Hepatocyte (in vitro differentiated cells): ENCODE measurements at regions not wholly inside any gene's neighbourhood (a gene's known extent, or its start where the extent isn't known, plus 50 kb on each side); places are given as distances from the start of the nearest gene placed in this dataset.

ENCODE experiments used
- DNase-seq: peaks from one replicate; pipeline ENCODE4 v3.0.0-alpha.2; 2016; ENCODE audit warnings: low spot score
- H2AFZ ChIP-seq: fragments of 200-600 bp; sonication (generic); 2 replicates; pipeline ENCODE4 v1.6.0; 2016; ENCODE audit warnings: antibody characterized with exemption, mild to moderate bottlenecking
- H3K27ac ChIP-seq: fragments of 200-600 bp; sonication (generic); 2 replicates; pipeline ENCODE4 v1.5.1; 2016; ENCODE audit warnings: mild to moderate bottlenecking
- H3K27me3 ChIP-seq: fragments of 200-600 bp; sonication (generic); 2 replicates; pipeline ENCODE4 v1.6.1; 2016
- H3K36me3 ChIP-seq: fragments of 200-600 bp; sonication (generic); replicated peaks from 2 replicates; pipeline ENCODE4 v1.5.1; 2016; ENCODE audit warnings: low read depth; ENCODE audit not compliant: insufficient read depth
- H3K4me1 ChIP-seq: fragments of 200-600 bp; sonication (generic); 2 replicates; pipeline ENCODE4 v1.5.1; 2016; ENCODE audit warnings: mild to moderate bottlenecking, moderate library complexity; ENCODE audit not compliant: insufficient read depth
- H3K4me2 ChIP-seq: fragments of 200-600 bp; sonication (generic); 2 replicates; pipeline ENCODE4 v1.6.0; 2016
- H3K4me3 ChIP-seq: fragments of 200-600 bp; sonication (generic); 2 replicates; pipeline ENCODE4 v1.5.1; 2016; ENCODE audit warnings: mild to moderate bottlenecking
- H3K79me2 ChIP-seq: fragments of 200-600 bp; sonication (generic); 2 replicates; pipeline ENCODE4 v1.6.0; 2017; ENCODE audit warnings: mild to moderate bottlenecking
- H3K9me2 ChIP-seq: fragments of 200-600 bp; sonication (generic); replicated peaks from 2 replicates; pipeline ENCODE4 v1.6.0; 2017; ENCODE audit warnings: mild to moderate bottlenecking; ENCODE audit not compliant: insufficient read depth
- H3K9me3 ChIP-seq: fragments of 200-600 bp; sonication (generic); 2 replicates; pipeline ENCODE4 v1.5.1; 2016; ENCODE audit warnings: low read depth, mild to moderate bottlenecking
- H4K20me1 ChIP-seq: fragments of 200-600 bp; sonication (generic); 2 replicates; pipeline ENCODE4 v1.6.0; 2016; ENCODE audit warnings: mild to moderate bottlenecking; ENCODE audit not compliant: insufficient read depth, poor library complexity, severe bottlenecking
- EZH2 ChIP-seq: fragments of 200-600 bp; sonication (generic); IDR thresholded peaks from 2 replicates; pipeline ENCODE4 v1.6.1; 2016; ENCODE audit warnings: antibody characterized with exemption, mild to moderate bottlenecking, borderline replicate concordance
- EZH2phosphoT487 ChIP-seq: fragments of 200-600 bp; sonication (generic); IDR thresholded peaks from one replicate; pipeline ENCODE4 v1.6.1; 2018; ENCODE audit warnings: antibody characterized with exemption, mild to moderate bottlenecking, low read depth, moderate library complexity; ENCODE audit not compliant: unreplicated experiment, severe bottlenecking
- WGBS: methylation state at CpG from one replicate; pipeline ENCODE4 v1.1.6; 2016; ENCODE audit warnings: low lambda C conversion rate; ENCODE audit errors: missing lambda C conversion rate; 5-methylcytosine and 5-hydroxymethylcytosine counted together
- TF ChIP-seq, protein P1 (sequence below): fragments of 200-600 bp; sonication (generic); IDR thresholded peaks from 2 replicates; pipeline ENCODE4 v1.5.1; 2016; ENCODE audit warnings: antibody characterized with exemption, mild to moderate bottlenecking; ENCODE audit not compliant: poor library complexity

DNA sequence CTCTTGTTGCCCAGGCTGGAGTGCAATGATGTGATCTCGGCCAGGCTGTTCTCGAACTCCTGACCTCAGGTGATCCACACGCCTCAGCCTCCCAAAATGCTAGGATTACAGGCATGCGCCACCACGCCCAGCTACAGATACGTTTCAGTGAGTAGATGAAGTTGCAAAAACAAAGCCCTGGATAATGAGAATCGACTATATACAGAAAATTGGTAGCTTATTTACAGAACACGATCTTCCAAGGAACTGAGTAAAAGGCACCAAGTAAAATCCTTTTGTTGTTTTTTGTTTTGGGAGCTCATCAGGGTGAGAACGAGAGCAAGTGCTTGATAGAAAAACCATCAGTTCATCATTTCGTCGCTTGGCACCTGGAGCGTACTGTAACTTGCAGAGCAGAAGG, 62.8 kb downstream of the MYCN start:
- H2AFZ ChIP-seq, result no peak overlapping the region
- no peaks in the 10 kb centered on the region for H3K36me3 ChIP-seq
- H3K27me3 ChIP-seq, result no peaks in the 10 kb centered on the region
- no peaks in the 10 kb centered on the region for H4K20me1 ChIP-seq
- WGBS, result 93% methylated on average over 12 of the region's 12 CpGs
- H3K79me2 ChIP-seq, result no peaks in the 10 kb centered on the region
- H3K9me2 ChIP-seq, result no peaks in the 10 kb centered on the region
- no peak overlapping the region for H3K4me2 ChIP-seq
- H3K4me1 ChIP-seq, result no peaks in the 10 kb centered on the region
- no peaks in the 10 kb centered on the region for H3K9me3 ChIP-seq
- H3K4me3 ChIP-seq, result no peak overlapping the region
- TF ChIP-seq EZH2phosphoT487 (no peak), EZH2 (no peak)
- TF ChIP-seq, protein P1, sequence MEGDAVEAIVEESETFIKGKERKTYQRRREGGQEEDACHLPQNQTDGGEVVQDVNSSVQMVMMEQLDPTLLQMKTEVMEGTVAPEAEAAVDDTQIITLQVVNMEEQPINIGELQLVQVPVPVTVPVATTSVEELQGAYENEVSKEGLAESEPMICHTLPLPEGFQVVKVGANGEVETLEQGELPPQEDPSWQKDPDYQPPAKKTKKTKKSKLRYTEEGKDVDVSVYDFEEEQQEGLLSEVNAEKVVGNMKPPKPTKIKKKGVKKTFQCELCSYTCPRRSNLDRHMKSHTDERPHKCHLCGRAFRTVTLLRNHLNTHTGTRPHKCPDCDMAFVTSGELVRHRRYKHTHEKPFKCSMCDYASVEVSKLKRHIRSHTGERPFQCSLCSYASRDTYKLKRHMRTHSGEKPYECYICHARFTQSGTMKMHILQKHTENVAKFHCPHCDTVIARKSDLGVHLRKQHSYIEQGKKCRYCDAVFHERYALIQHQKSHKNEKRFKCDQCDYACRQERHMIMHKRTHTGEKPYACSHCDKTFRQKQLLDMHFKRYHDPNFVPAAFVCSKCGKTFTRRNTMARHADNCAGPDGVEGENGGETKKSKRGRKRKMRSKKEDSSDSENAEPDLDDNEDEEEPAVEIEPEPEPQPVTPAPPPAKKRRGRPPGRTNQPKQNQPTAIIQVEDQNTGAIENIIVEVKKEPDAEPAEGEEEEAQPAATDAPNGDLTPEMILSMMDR, result no peak
- no peak for DNase-seq
- no peak overlapping the region for H3K27ac ChIP-seq

DNA sequence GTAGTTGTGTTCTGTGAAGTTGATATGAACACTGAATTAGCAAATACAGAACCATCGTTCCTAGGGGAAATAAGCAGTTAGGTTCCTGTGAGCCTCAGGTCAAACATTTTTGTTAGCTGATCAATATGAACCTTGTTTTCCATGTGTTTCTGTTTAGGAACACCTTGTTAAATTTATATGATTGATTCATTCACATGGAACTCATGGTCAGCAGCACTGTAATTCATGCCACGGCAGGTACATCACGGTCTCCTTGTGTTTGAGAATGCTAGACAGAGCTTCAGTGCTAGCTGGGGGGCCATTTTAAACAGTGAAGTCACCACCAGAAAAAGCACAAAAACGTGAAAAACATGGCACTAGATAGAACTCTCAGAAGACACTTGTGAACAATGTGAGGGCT, 62.2 kb downstream of the MYCN start:
- Histone ChIP-seq H3K9me2 (no peaks in the 10 kb centered on the region), H3K4me2 (no peak overlapping the region), H3K4me1 (no peaks in the 10 kb centered on the region), H3K27me3 (no peaks in the 10 kb centered on the region), H3K9me3 (no peaks in the 10 kb centered on the region), H3K36me3 (no peaks in the 10 kb centered on the region), H3K4me3 (no peak overlapping the region), H3K27ac (no peak overlapping the region), H2AFZ (no peak overlapping the region), H4K20me1 (no peaks in the 10 kb centered on the region), H3K79me2 (no peaks in the 10 kb centered on the region)
- 94% methylated on average over 4 of the region's 4 CpGs for WGBS
- no peak for DNase-seq
- no peak for TF ChIP-seq EZH2phosphoT487
- TF ChIP-seq EZH2, result no peak
- TF ChIP-seq, protein P1, result no peak

DNA sequence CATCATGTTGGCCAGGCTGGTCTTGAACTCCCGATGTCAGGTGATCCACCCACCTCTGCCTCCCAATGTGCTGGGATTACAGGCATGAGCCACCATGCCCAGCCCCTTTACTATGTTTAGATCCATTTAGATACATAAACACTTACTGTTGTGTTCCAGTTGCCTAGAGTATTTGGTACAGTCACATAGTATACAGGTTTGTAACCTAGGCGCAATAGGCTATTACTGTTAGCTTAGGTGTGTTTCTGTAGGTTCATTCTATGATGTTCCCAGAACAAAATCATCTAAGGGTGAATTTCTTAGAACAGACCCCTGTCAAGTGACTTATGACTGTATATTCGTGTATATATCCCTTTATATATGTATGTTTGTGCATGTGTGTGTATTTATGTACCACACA, 61.8 kb downstream of the MYCN start:
- no peaks in the 10 kb centered on the region for H3K79me2 ChIP-seq
- H3K36me3 ChIP-seq, result no peaks in the 10 kb centered on the region
- TF ChIP-seq EZH2 (no peak), EZH2phosphoT487 (no peak)
- TF ChIP-seq, protein P1, result no peak
- no peaks in the 10 kb centered on the region for H4K20me1 ChIP-seq
- no peak overlapping the region for H3K27ac ChIP-seq
- no peak overlapping the region for H3K4me2 ChIP-seq
- no peaks in the 10 kb centered on the region for H3K9me2 ChIP-seq
- H3K27me3 ChIP-seq, result no peaks in the 10 kb centered on the region
- DNase-seq, result no peak
- no peak overlapping the region for H3K4me3 ChIP-seq
- H3K9me3 ChIP-seq, result no peaks in the 10 kb centered on the region
- no peaks in the 10 kb centered on the region for H3K4me1 ChIP-seq
- no peak overlapping the region for H2AFZ ChIP-seq
- 87% methylated on average over 3 of the region's 3 CpGs for WGBS

DNA sequence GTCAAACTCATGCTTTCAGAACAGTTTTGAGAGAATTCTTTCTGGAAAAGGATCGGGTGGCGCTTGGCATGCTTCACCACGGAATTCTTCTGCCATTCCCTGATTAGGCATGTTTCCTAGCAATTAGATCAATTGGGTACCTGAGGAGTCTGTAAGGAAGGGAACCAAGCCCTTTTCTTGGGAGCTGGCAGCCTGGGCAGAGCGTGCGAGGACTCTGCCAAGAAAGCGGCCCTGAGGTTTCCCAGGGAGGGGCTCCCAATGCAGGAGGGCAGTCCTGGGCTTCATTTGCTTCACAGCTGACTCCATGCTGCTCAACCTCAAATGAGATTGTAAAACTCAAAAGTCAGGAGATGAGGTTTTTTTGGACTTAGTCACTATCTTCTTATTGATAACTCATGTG, 60.3 kb downstream of the MYCN start:
- no peak overlapping the region for H3K27ac ChIP-seq
- no peaks in the 10 kb centered on the region for H4K20me1 ChIP-seq
- H3K4me2 ChIP-seq, result no peak overlapping the region
- H2AFZ ChIP-seq, result no peak overlapping the region
- no peak for DNase-seq
- TF ChIP-seq EZH2phosphoT487 (no peak), EZH2 (no peak)
- TF ChIP-seq, protein P1, result no peak
- H3K4me3 ChIP-seq, result no peak overlapping the region
- H3K79me2 ChIP-seq, result no peaks in the 10 kb centered on the region
- no peaks in the 10 kb centered on the region for H3K4me1 ChIP-seq
- WGBS, result 87% methylated on average over 6 of the region's 6 CpGs
- no peaks in the 10 kb centered on the region for H3K36me3 ChIP-seq
- no peaks in the 10 kb centered on the region for H3K9me3 ChIP-seq
- H3K27me3 ChIP-seq, result no peaks in the 10 kb centered on the region
- H3K9me2 ChIP-seq, result no peaks in the 10 kb centered on the region
